ENCODE measurements at regions not wholly inside any gene's neighbourhood (a gene's known extent, or its start where the extent isn't known, plus 50 kb on each side); places are given as distances from the start of the nearest gene placed in this dataset.

DNA sequence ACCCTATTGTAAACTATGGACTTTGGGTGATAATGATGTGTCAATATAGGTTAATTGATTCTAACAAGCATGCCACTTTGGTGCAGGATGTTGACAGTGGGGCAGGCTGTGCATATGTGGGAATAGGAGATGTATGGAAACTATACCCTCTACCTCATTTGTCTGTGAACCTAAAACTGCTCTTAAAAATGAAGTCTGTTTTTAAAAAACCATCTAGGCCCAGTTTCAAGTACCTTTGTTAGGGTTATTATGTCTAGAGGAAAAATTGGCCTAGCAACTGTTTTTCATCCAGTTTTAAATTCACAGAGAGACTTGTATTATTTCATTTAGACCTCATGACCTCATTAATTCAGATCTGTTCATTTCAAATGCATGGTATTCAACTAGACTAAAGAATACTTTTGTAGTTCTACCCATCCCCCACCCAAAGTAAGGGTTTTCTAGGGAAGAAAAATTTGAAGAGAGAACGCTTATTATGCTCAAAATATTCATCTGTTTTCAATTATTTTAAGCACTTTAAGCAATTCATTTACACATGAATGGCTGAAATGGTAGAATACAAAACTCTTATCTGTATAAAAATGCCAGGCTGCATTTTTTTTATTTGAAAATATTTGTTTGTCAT, 1781.9 kb upstream of the MIR17HG start:
- H3K27ac ChIP-seq (ENCODE audit: low read length) = no peak overlapping the region
- H3K4me1 ChIP-seq (ENCODE audit: control insufficient read depth, insufficient read depth, low read length) = no peaks in the 10 kb centered on the region
- WGBS (ENCODE audit: insufficient coverage) = no CpG with 5 or more reads among the region's 1 CpG
- Mint-ChIP-seq H3K36me3 (no peaks in the 10 kb centered on the region), H3K27me3 (ENCODE audit: low read depth in 2 of 2) (no peaks in the 10 kb centered on the region), H3K9me3 (peaks cover 7 to 11% of the 10 kb centered on the region in 2 donors), H3K27ac (no peak overlapping the region), H3K4me1 (no peaks in the 10 kb centered on the region), H3K4me3 (no peak overlapping the region)
- no peak overlapping the region for H3K4me3 ChIP-seq (ENCODE audit: low read length)
- H3K36me3 ChIP-seq (ENCODE audit: control insufficient read depth, insufficient read depth, low read length) = no peaks in the 10 kb centered on the region
- no peak for TF ChIP-seq CTCF (IDR thresholded peaks at IDR 0.05)
- no peak for ATAC-seq
- no peak for DNase-seq
- H3K27me3 ChIP-seq (ENCODE audit: control insufficient read depth, insufficient read depth, low read length) = no peaks in the 10 kb centered on the region
- H3K9me3 ChIP-seq (ENCODE audit: control insufficient read depth, insufficient read depth, low read length) = no peaks in the 10 kb centered on the region
- intact Hi-C loops (cut with micrococcal nuclease) = no loop called here

- no peak overlapping the region for H3K27ac Mint-ChIP-seq
- H3K4me3 Mint-ChIP-seq = no peak overlapping the region
- no peaks in the 10 kb centered on the region for H3K36me3 ChIP-seq (ENCODE audit: control insufficient read depth, insufficient read depth, low read length)
- no peaks in the 10 kb centered on the region for H3K27me3 ChIP-seq (ENCODE audit: control insufficient read depth, insufficient read depth, low read length)
- H3K4me1 ChIP-seq (ENCODE audit: control insufficient read depth, insufficient read depth, low read length) = no peaks in the 10 kb centered on the region
- no peak for ATAC-seq
- no peak overlapping the region for H3K27ac ChIP-seq (ENCODE audit: low read length)
- no peaks in the 10 kb centered on the region for H3K27me3 Mint-ChIP-seq (ENCODE audit: low read depth in 2 of 2)
- no CpG with 5 or more reads among the region's 4 CpGs for WGBS (ENCODE audit: insufficient coverage)
- peaks cover 8 to 12% of the 10 kb centered on the region in 2 donors for H3K9me3 Mint-ChIP-seq
- no peak for DNase-seq
- H3K36me3 Mint-ChIP-seq = no peaks in the 10 kb centered on the region
- TF ChIP-seq CTCF (IDR thresholded peaks at IDR 0.05) = no peak
- no peak overlapping the region for H3K4me3 ChIP-seq (ENCODE audit: low read length)
- intact Hi-C loops (cut with micrococcal nuclease) = no loop called here
- no peaks in the 10 kb centered on the region for H3K4me1 Mint-ChIP-seq
- H3K9me3 ChIP-seq (ENCODE audit: control insufficient read depth, insufficient read depth, low read length) = no peaks in the 10 kb centered on the region
These were observed 1780.5 kb upstream of the MIR17HG start for GRCh38 chr13:89567025-89567424.

DNA sequence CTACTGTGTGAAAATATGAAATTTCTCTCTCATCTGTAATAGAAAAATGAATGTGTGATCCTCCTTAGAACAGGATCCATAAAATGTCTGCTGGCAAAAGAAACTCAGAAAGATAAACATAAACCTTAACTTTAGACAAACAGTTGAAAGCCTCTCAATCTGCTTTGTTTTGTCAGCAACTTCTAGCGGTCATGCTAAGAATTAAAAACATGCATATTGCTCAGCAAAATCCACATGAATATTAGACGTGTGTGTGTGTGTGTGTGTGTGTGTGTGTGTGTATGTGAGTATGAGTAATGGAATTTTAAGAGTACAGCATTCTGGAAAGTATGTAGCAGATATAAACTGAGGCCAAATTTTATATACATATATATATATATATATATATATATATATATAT, 1779.2 kb upstream of the MIR17HG start:
- DNase-seq = no peak
- H3K27ac Mint-ChIP-seq = no peak overlapping the region
- no peak for ATAC-seq
- no peak for TF ChIP-seq CTCF (IDR thresholded peaks at IDR 0.05)
- H3K36me3 ChIP-seq (ENCODE audit: control insufficient read depth, insufficient read depth, low read length) = no peaks in the 10 kb centered on the region
- no peaks in the 10 kb centered on the region for H3K4me1 Mint-ChIP-seq
- peaks cover 12 to 16% of the 10 kb centered on the region in 2 donors for H3K9me3 Mint-ChIP-seq
- no peaks in the 10 kb centered on the region for H3K27me3 Mint-ChIP-seq (ENCODE audit: low read depth in 2 of 2)
- H3K4me3 Mint-ChIP-seq = no peak overlapping the region
- H3K36me3 Mint-ChIP-seq = no peaks in the 10 kb centered on the region
- H3K27me3 ChIP-seq (ENCODE audit: control insufficient read depth, insufficient read depth, low read length) = no peaks in the 10 kb centered on the region
- no peaks in the 10 kb centered on the region for H3K9me3 ChIP-seq (ENCODE audit: control insufficient read depth, insufficient read depth, low read length)
- no peaks in the 10 kb centered on the region for H3K4me1 ChIP-seq (ENCODE audit: control insufficient read depth, insufficient read depth, low read length)
- WGBS (ENCODE audit: insufficient coverage) = 85% methylated on average over 2 of the region's 2 CpGs
- no peak overlapping the region for H3K27ac ChIP-seq (ENCODE audit: low read length)
- H3K4me3 ChIP-seq (ENCODE audit: low read length) = no peak overlapping the region
- intact Hi-C loops (cut with micrococcal nuclease) = no loop called here

GRCh38 chr13:89568746-89569145, 1778.7 kb upstream of the MIR17HG start:
- Histone ChIP-seq H3K4me3 (ENCODE audit: low read length) (no peak overlapping the region), H3K4me1 (ENCODE audit: control insufficient read depth, insufficient read depth, low read length) (no peaks in the 10 kb centered on the region), H3K27me3 (ENCODE audit: control insufficient read depth, insufficient read depth, low read length) (no peaks in the 10 kb centered on the region), H3K27ac (ENCODE audit: low read length) (no peak overlapping the region), H3K9me3 (ENCODE audit: control insufficient read depth, insufficient read depth, low read length) (no peaks in the 10 kb centered on the region), H3K36me3 (ENCODE audit: control insufficient read depth, insufficient read depth, low read length) (no peaks in the 10 kb centered on the region)
- TF ChIP-seq CTCF (IDR thresholded peaks at IDR 0.05) = no peak
- no CpG with 5 or more reads among the region's 2 CpGs for WGBS (ENCODE audit: insufficient coverage)
- intact Hi-C loops (cut with micrococcal nuclease) = no loop called here
- no peak overlapping the region for H3K4me3 Mint-ChIP-seq
- DNase-seq = no peak
- no peaks in the 10 kb centered on the region for H3K36me3 Mint-ChIP-seq
- H3K9me3 Mint-ChIP-seq = peaks cover 12 to 15% of the 10 kb centered on the region in 2 donors
- no peak overlapping the region for H3K27ac Mint-ChIP-seq
- no peaks in the 10 kb centered on the region for H3K4me1 Mint-ChIP-seq
- no peak for ATAC-seq
- H3K27me3 Mint-ChIP-seq (ENCODE audit: low read depth in 2 of 2) = no peaks in the 10 kb centered on the region
